Parathyroid adenoma (tissue), 2 donors: ENCODE measurements at regions not wholly inside any gene's neighbourhood (a gene's known extent, or its start where the extent isn't known, plus 50 kb on each side); places are given as distances from the start of the nearest gene placed in this dataset.

Source experiments
- H2AFZ ChIP-seq: fragments of 300-600 bp; sonication (generic); one replicate; pipeline ENCODE4 v1.7.0; 2017; ENCODE audit warnings: antibody characterized with exemption, mild to moderate bottlenecking
- H3K27ac ChIP-seq: fragments of 300-600 bp; sonication (generic); one replicate; pipeline ENCODE4 v1.7.0; 2017
- H3K27me3 ChIP-seq: fragments of 300-600 bp; sonication (generic); one replicate; pipeline ENCODE4 v1.7.0; 2017; ENCODE audit warnings: low read length; ENCODE audit not compliant: control insufficient read depth, insufficient read depth
- H3K36me3 ChIP-seq: fragments of 300-600 bp; sonication (generic); one replicate; pipeline ENCODE4 v1.7.0; 2017; ENCODE audit warnings: low read length; ENCODE audit not compliant: control insufficient read depth, insufficient read depth
- H3K4me1 ChIP-seq: fragments of 300-600 bp; sonication (generic); one replicate; pipeline ENCODE4 v1.7.0; 2017; ENCODE audit warnings: control low read depth
- H3K4me2 ChIP-seq: fragments of 300-600 bp; sonication (generic); one replicate; pipeline ENCODE4 v1.7.0; 2017; ENCODE audit warnings: low read length
- H3K4me3 ChIP-seq: fragments of 300-600 bp; sonication (generic); one replicate; pipeline ENCODE4 v1.7.0; 2017; ENCODE audit warnings: low read depth, low read length
- H3K79me2 ChIP-seq: fragments of 300-600 bp; sonication (generic); one replicate; pipeline ENCODE4 v1.7.0; 2017; ENCODE audit warnings: control low read depth
- H3K9ac ChIP-seq: fragments of 300-600 bp; sonication (generic); one replicate; pipeline ENCODE4 v1.7.0; 2017; ENCODE audit warnings: mild to moderate bottlenecking
- H3K9me3 ChIP-seq: fragments of 300-600 bp; sonication (generic); one replicate; pipeline ENCODE4 v1.7.0; 2017; ENCODE audit warnings: low read length; ENCODE audit not compliant: control insufficient read depth
- TF ChIP-seq, protein P1 (sequence below): fragments of 300-600 bp; sonication (generic); IDR thresholded peaks from one replicate; pipeline ENCODE4 v1.7.0; 2017; ENCODE audit warnings: antibody characterized with exemption, mild to moderate bottlenecking
- donor health status: primary hyperparathyroidism.

DNA sequence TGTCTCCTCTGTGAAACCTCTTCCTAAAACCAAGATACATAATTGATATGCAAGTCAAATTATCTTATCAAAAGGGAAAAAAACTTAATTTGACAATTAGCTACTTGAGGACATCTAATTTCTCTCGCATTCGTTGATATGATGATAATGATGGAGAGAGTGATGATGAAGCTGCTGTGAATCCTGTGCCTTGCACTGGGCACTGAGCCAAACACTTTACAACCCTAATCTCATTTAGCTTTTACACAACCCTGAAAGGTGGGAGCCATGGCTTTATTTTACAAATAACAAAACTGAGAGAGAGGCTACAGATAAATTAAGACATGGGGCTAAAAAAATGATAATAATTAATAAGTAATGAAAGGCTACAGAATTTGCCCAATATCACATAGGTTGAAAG lies 176.0 kb downstream of the NOC3L start:
- Histone ChIP-seq H3K9me3 (no peaks in the 10 kb centered on the region), H3K4me1 (no peaks in the 10 kb centered on the region), H3K79me2 (no peaks in the 10 kb centered on the region), H3K4me3 (no peak overlapping the region), H3K27me3 (no peaks in the 10 kb centered on the region), H3K27ac (no peak overlapping the region), H2AFZ (no peak overlapping the region), H3K36me3 (no peaks in the 10 kb centered on the region), H3K9ac (no peak overlapping the region), H3K4me2 (no peak overlapping the region)
- TF ChIP-seq, protein P1, sequence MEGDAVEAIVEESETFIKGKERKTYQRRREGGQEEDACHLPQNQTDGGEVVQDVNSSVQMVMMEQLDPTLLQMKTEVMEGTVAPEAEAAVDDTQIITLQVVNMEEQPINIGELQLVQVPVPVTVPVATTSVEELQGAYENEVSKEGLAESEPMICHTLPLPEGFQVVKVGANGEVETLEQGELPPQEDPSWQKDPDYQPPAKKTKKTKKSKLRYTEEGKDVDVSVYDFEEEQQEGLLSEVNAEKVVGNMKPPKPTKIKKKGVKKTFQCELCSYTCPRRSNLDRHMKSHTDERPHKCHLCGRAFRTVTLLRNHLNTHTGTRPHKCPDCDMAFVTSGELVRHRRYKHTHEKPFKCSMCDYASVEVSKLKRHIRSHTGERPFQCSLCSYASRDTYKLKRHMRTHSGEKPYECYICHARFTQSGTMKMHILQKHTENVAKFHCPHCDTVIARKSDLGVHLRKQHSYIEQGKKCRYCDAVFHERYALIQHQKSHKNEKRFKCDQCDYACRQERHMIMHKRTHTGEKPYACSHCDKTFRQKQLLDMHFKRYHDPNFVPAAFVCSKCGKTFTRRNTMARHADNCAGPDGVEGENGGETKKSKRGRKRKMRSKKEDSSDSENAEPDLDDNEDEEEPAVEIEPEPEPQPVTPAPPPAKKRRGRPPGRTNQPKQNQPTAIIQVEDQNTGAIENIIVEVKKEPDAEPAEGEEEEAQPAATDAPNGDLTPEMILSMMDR = no peak

DNA sequence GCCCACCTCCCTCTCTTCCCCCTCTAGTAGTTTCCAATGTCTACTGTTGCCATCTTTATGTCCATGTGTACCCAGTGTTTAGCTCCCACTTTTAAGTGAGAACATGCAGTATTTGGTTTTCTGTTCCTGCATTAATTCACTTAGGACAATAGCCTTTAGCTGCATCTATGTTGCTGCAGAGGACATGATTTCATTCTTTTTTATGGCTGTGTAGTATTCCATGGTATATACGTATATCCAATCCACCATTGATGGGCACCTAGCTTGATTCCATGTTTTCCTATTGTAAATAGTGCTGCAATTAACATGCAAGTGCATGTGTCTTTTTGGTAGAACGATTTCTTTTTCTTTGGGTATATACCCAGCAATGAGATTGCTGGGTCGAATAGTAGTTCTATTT lies 170.4 kb downstream of the NOC3L start:
- no peaks in the 10 kb centered on the region for H3K79me2 ChIP-seq
- no peak overlapping the region for H3K27ac ChIP-seq
- no peaks in the 10 kb centered on the region for H3K27me3 ChIP-seq
- no peak overlapping the region for H3K4me2 ChIP-seq
- no peak overlapping the region for H3K4me3 ChIP-seq
- TF ChIP-seq, protein P1 = no peak
- no peaks in the 10 kb centered on the region for H3K4me1 ChIP-seq
- no peak overlapping the region for H3K9ac ChIP-seq
- H3K9me3 ChIP-seq = no peaks in the 10 kb centered on the region
- H3K36me3 ChIP-seq = no peaks in the 10 kb centered on the region
- no peak overlapping the region for H2AFZ ChIP-seq

DNA sequence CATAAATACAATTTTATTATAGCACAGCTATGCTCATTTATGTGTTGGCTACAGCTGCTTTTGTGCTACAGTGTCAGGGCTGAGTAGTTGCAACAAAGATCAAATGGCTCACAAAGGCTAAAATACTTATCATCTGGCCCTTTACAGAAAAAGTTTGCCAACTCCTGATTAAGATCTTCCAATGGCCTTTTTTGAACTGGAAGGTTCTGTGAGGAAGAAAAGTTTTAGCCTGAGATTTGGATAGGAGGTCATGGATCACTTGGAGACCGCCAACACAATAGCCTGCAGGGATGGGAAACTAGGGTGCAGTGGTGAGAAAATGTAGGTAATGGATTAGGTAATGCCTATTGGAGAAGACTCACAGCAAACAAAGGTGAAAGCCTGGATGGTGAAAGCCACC lies 169.8 kb downstream of the NOC3L start:
- Histone ChIP-seq H3K9me3 (no peaks in the 10 kb centered on the region), H3K79me2 (no peaks in the 10 kb centered on the region)

DNA sequence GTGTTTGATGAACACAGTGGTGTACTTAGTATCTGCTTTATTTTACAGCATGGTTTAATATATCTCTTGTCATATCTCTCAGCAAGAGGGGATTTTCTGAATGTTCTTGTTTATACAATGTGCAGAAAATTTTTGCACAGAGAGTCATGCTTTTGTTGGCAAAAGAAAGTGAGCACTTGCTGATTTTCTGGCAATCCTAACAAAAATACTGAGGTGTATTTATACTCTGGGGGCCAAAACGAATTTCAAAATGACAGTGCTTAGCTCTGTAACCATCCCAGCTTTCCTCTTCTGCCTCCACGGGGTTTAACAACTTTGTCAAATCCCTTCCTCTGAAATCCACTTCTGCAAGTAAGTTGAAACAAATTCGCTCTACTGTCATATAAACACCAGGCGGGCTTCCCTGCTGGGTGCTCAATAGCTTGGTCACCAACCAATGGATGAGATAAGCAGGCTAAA lies 169.2 kb downstream of the NOC3L start:
- Histone ChIP-seq H3K9ac (no peak overlapping the region), H3K27ac (no peak overlapping the region), H3K4me1 (no peaks in the 10 kb centered on the region), H3K4me3 (no peak overlapping the region), H3K9me3 (no peaks in the 10 kb centered on the region), H3K79me2 (no peaks in the 10 kb centered on the region), H3K36me3 (no peaks in the 10 kb centered on the region), H3K27me3 (no peaks in the 10 kb centered on the region), H2AFZ (no peak overlapping the region), H3K4me2 (no peak overlapping the region)
- TF ChIP-seq, protein P1 = no peak

More for the DNA sequence above, 169.8 kb downstream of the NOC3L start:
- no peak overlapping the region for H3K4me2 ChIP-seq
- H3K4me3 ChIP-seq = no peak overlapping the region
- H3K4me1 ChIP-seq = no peaks in the 10 kb centered on the region
- H3K9ac ChIP-seq = no peak overlapping the region
- H2AFZ ChIP-seq = no peak overlapping the region
- no peak overlapping the region for H3K27ac ChIP-seq
- TF ChIP-seq, protein P1 = no peak
- H3K27me3 ChIP-seq = no peaks in the 10 kb centered on the region
- no peaks in the 10 kb centered on the region for H3K36me3 ChIP-seq

DNA sequence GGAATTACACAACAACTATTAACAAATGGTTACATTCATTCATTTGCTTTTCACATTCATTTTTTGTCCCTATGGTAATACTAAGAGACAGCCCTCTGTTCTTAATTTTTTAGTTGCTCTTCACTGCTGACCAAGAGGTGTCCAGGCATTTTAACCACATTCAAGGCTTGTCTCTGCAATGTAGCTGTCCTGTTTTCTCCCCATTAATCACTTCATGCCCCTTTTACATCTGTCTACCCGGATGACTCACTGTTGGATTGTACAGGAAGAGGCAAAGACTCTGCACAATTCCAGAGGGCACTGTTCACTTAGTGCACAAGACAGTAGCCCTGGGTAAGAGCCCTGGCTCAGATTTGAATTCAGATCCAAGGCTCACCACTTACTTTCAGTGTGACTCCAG lies 168.5 kb downstream of the NOC3L start:
- H3K27me3 ChIP-seq = no peaks in the 10 kb centered on the region
- TF ChIP-seq, protein P1 = no peak
- H3K9me3 ChIP-seq = no peaks in the 10 kb centered on the region
- H3K4me3 ChIP-seq = no peak overlapping the region
- H3K79me2 ChIP-seq = no peaks in the 10 kb centered on the region
- H3K4me2 ChIP-seq = no peak overlapping the region
- no peak overlapping the region for H3K9ac ChIP-seq
- no peak overlapping the region for H3K27ac ChIP-seq
- no peaks in the 10 kb centered on the region for H3K36me3 ChIP-seq
- H2AFZ ChIP-seq = no peak overlapping the region
- H3K4me1 ChIP-seq = no peaks in the 10 kb centered on the region
